ENCODE measurements at regions not wholly inside any gene's neighbourhood (a gene's known extent, or its start where the extent isn't known, plus 50 kb on each side); places are given as distances from the start of the nearest gene placed in this dataset.

DNA sequence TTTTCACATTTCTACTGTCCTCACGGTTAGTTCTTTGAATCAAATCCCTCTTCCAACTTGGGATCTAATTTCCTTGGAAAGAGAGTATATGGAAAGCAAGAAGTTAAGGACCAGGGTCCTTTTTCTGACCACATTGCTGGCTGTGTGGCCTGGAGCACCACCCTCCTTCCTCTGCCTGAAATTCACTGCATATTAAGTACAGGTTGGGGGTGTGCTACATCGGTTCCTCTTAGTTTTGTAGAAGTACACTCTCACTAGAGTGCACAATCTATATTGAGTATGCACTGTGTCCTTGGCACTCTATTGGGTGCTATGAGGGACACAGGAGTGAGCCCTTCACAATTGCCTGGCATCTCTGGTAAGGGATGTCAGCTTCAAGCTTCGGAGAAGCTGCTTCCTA, 53.8 kb upstream of the KLF9 start:
- Histone ChIP-seq H3K9ac (ENCODE audit: insufficient read length) (no peak overlapping the region), H3K4me3 (no peak overlapping the region), H3K9me3 (ENCODE audit: low read depth, low read length) (no peaks in the 10 kb centered on the region), H3K27ac (no peak overlapping the region), H3K36me3 (ENCODE audit: insufficient read depth, low read length) (no peaks in the 10 kb centered on the region)
- no peak for DNase-seq (ENCODE audit: low read depth, low spot score)
- TF ChIP-seq FOXP2 (optimal IDR thresholded peaks at IDR 0.05; ENCODE audit: control extremely low read depth, extremely low read length, insufficient read depth): no peak
- TF ChIP-seq POLR2AphosphoS5 (IDR thresholded peaks at IDR 0.05; ENCODE audit: borderline replicate concordance, low read depth, low read length): no peak
- no peak for TF ChIP-seq EZH2 (IDR thresholded peaks at IDR 0.05)

DNA sequence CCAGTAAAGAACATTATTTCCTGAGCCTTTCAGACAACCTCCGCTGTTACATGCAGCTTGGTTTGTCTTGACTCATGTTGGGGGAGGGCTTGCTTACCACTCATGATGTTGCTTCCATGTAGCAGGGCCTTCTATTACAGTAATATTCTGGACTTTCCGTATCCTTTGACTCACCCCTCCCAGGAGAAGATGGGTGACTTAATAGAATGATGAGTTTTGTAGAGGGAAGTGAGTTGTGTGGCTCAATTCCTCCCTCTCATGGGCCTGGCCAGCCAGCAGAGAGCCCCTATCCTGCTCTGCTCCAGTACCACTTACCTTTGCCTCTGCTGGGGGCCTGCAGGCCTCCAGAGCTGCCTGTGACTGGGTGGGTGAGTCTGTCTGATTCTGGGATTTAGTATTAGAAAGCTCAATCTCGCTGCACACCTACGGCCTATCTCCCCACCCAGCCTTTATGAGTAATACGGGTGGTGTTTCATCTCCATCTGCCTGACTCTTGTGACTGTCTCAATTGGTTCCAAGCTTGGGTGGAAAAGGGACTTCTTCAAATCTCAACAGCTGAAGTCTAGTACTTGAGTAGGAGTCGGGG, 52.6 kb upstream of the KLF9 start:
- no peaks in the 10 kb centered on the region for H3K9me3 ChIP-seq (ENCODE audit: low read depth, low read length)
- H3K27ac ChIP-seq: no peak overlapping the region
- TF ChIP-seq POLR2AphosphoS5 (IDR thresholded peaks at IDR 0.05; ENCODE audit: borderline replicate concordance, low read depth, low read length): no peak
- no peak for TF ChIP-seq FOXP2 (optimal IDR thresholded peaks at IDR 0.05; ENCODE audit: control extremely low read depth, extremely low read length, insufficient read depth)
- TF ChIP-seq EZH2 (IDR thresholded peaks at IDR 0.05): no peak
- H3K4me3 ChIP-seq: no peak overlapping the region
- no peak for DNase-seq (ENCODE audit: low read depth, low spot score)
- no peaks in the 10 kb centered on the region for H3K36me3 ChIP-seq (ENCODE audit: insufficient read depth, low read length)
- H3K9ac ChIP-seq (ENCODE audit: insufficient read length): no peak overlapping the region

DNA sequence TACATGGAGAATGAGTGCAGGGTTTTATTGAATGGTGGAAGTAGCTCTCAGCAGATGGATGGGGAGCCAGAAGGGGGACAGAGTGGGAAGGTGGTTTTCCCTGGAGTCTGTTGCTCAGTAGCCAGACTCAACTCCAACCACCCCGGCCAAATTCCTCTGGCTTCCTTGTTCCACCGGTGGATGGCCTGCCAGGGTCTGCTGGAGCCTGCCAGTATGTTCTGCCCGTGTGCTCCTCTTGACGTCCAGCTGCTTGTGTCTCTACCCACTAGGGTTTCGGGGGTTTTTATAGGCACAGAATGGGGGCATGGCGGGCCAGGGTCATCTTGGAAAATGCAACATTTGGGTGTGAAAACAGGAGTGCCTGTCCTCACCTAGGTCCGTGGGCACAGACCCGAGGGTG, 51.4 kb upstream of the KLF9 start:
- no peak for DNase-seq (ENCODE audit: low read depth, low spot score)
- Histone ChIP-seq H3K27ac (no peak overlapping the region), H3K4me3 (no peak overlapping the region), H3K36me3 (ENCODE audit: insufficient read depth, low read length) (no peaks in the 10 kb centered on the region), H3K9ac (ENCODE audit: insufficient read length) (no peak overlapping the region), H3K9me3 (ENCODE audit: low read depth, low read length) (no peaks in the 10 kb centered on the region)
- no peak for TF ChIP-seq EZH2 (IDR thresholded peaks at IDR 0.05)
- TF ChIP-seq FOXP2 (optimal IDR thresholded peaks at IDR 0.05; ENCODE audit: control extremely low read depth, extremely low read length, insufficient read depth): no peak
- TF ChIP-seq POLR2AphosphoS5 (IDR thresholded peaks at IDR 0.05; ENCODE audit: borderline replicate concordance, low read depth, low read length): no peak

DNA sequence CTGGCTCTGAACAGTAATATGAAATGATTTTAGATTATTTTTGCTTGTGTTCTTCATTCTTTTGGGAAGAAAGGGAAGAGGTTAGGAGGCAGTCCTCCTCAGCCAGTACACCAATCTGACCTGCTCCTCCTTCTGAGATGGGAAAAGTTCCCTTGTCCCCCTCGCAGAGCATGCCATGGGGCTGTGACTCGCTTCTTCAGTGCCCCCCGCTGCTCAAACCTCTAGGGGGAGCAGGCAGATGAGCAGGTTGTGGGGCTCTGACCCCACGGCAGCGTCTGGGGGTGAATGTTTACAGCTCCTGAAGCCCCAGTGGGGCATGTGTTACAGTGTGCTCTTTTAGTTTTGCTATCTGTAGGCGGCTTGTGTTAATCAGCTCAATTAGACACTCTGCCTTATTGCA, 50.9 kb upstream of the KLF9 start:
- TF ChIP-seq EZH2 (IDR thresholded peaks at IDR 0.05) (no peak), FOXP2 (optimal IDR thresholded peaks at IDR 0.05; ENCODE audit: control extremely low read depth, extremely low read length, insufficient read depth) (no peak), POLR2AphosphoS5 (IDR thresholded peaks at IDR 0.05; ENCODE audit: borderline replicate concordance, low read depth, low read length) (no peak)
- Histone ChIP-seq H3K4me3 (no peak overlapping the region), H3K9me3 (ENCODE audit: low read depth, low read length) (no peaks in the 10 kb centered on the region), H3K27ac (no peak overlapping the region), H3K36me3 (ENCODE audit: insufficient read depth, low read length) (no peaks in the 10 kb centered on the region), H3K9ac (ENCODE audit: insufficient read length) (no peak overlapping the region)
- no peak for DNase-seq (ENCODE audit: low read depth, low spot score)
